ENCODE measurements at regions not wholly inside any gene's neighbourhood (a gene's known extent, or its start where the extent isn't known, plus 50 kb on each side); places are given as distances from the start of the nearest gene placed in this dataset.

DNA sequence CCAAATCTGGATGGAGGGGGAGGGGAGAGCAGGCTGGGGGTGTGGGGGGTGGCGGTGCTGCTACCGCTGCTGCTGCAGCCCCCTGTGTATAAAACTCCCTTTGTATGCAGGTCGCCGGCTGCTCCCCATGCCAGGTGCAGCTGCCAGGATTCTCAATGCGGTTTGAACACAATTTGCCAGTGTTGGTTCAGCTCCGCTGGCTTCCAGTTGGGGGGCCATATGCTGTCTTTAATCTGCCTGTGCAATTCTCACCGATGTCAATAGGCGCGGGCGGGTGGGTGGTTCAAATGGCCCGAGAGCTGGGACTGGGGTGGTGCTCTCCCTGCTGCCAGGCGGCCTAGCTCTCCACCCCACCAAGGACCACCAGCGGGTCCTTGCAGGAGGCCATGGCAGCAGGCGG lies 257.6 kb downstream of the BCOR start:
- Histone ChIP-seq H3K36me3 (ENCODE audit: control insufficient read depth in 4 of 4, insufficient read depth in 3 of 4, low read depth in 1 of 4, low read length in 3 of 4) (no peaks in the 10 kb centered on the region), H3K4me1 (ENCODE audit: control insufficient read depth in 4 of 4, insufficient read depth in 4 of 4, low read length in 3 of 4) (peaks cover 0 to 5% (median 3%) of the 10 kb centered on the region in 4 donors), H3K9me3 (ENCODE audit: control insufficient read depth in 4 of 4, low read length in 3 of 4) (no peaks in the 10 kb centered on the region), H3K27ac (ENCODE audit: low read depth in 1 of 2, low read length in 2 of 2) (no peak overlapping the region), H3K27me3 (ENCODE audit: control insufficient read depth in 4 of 4, insufficient read depth in 4 of 4, low read length in 3 of 4) (no peaks in the 10 kb centered on the region), H3K9ac (ENCODE audit: low read depth in 1 of 2, low read length in 2 of 2) (no peak overlapping the region), H3K4me3 (ENCODE audit: low read depth in 1 of 3, low read length in 3 of 3) (no peak overlapping the region)
- WGBS = 94% methylated on average over 14 of the region's 14 CpGs
- DNase-seq (ENCODE audit: low spot score) = no peak
- TF ChIP-seq EGR1 (IDR thresholded peaks at IDR 0.05; ENCODE audit: low read depth in 2 of 2) (no peak), YY1 (IDR thresholded peaks at IDR 0.05) (no peak), TAF1 (conservative IDR thresholded peaks at IDR 0.05) (no peak), RAD21 (IDR thresholded peaks at IDR 0.05) (no peak), ATF3 (IDR thresholded peaks at IDR 0.05) (no peak), CTCF (IDR thresholded peaks at IDR 0.05; ENCODE audit: low read depth, low read length, missing input control) (no peak), HNF4A (conservative IDR thresholded peaks at IDR 0.05) (no peak), FOXA1 (IDR thresholded peaks at IDR 0.05) (no peak), HNF4G (IDR thresholded peaks at IDR 0.05) (no peak), GABPA (IDR thresholded peaks at IDR 0.05 in 1 of 2, conservative IDR thresholded peaks at IDR 0.05 in 1 of 2) (no peak), JUND (IDR thresholded peaks at IDR 0.05) (no peak), REST (IDR thresholded peaks at IDR 0.05) (no peak)
- TF ChIP-seq, protein P1, sequence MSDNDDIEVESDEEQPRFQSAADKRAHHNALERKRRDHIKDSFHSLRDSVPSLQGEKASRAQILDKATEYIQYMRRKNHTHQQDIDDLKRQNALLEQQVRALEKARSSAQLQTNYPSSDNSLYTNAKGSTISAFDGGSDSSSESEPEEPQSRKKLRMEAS (IDR thresholded peaks at IDR 0.05) = no peak

DNA sequence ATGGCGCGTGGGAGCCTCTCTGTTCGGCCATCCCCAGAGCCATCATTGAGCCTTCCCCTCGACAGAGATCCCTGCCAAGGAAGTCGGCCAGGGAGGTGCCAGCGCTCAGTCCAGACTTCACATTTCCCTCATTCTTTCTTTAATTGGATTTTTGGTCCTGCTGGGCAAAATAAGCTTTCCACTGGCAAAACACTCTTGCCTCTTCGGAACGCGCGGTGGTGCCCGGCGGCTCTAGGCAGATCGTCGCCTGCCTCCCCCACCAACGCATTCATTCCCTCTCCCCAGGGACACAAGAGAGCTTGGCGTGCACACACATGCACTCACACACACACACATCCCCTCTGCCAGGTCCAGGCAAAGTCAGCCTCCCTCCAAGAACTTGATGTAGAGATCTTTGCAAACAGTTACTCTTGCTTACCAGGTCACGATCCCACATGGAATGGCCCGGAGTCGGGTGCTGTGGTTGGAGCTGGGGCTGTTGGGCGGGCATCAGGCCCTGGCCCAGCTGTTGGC lies 257.1 kb downstream of the BCOR start:
- DNase-seq (ENCODE audit: low spot score) = no peak
- Histone ChIP-seq H3K4me1 (ENCODE audit: control insufficient read depth in 4 of 4, insufficient read depth in 4 of 4, low read length in 3 of 4) (peaks cover 0 to 5% (median 3%) of the 10 kb centered on the region in 4 donors), H3K27me3 (ENCODE audit: control insufficient read depth in 4 of 4, insufficient read depth in 4 of 4, low read length in 3 of 4) (no peaks in the 10 kb centered on the region), H3K9ac (ENCODE audit: low read depth in 1 of 2, low read length in 2 of 2) (no peak overlapping the region), H3K27ac (ENCODE audit: low read depth in 1 of 2, low read length in 2 of 2) (no peak overlapping the region), H3K36me3 (ENCODE audit: control insufficient read depth in 4 of 4, insufficient read depth in 3 of 4, low read depth in 1 of 4, low read length in 3 of 4) (no peaks in the 10 kb centered on the region), H3K4me3 (ENCODE audit: low read depth in 1 of 3, low read length in 3 of 3) (no peak overlapping the region), H3K9me3 (ENCODE audit: control insufficient read depth in 4 of 4, low read length in 3 of 4) (no peaks in the 10 kb centered on the region)
- no peak for TF ChIP-seq ATF3 (IDR thresholded peaks at IDR 0.05)
- TF ChIP-seq SP1 (IDR thresholded peaks at IDR 0.05) = no peak
- TF ChIP-seq HNF4G (IDR thresholded peaks at IDR 0.05) = no peak
- TF ChIP-seq CTCF (IDR thresholded peaks at IDR 0.05; ENCODE audit: low read depth, low read length, missing input control) = no peak
- no peak for TF ChIP-seq GABPA (IDR thresholded peaks at IDR 0.05 in 1 of 2, conservative IDR thresholded peaks at IDR 0.05 in 1 of 2)
- TF ChIP-seq YY1 (IDR thresholded peaks at IDR 0.05) = no peak
- TF ChIP-seq, protein P2, sequence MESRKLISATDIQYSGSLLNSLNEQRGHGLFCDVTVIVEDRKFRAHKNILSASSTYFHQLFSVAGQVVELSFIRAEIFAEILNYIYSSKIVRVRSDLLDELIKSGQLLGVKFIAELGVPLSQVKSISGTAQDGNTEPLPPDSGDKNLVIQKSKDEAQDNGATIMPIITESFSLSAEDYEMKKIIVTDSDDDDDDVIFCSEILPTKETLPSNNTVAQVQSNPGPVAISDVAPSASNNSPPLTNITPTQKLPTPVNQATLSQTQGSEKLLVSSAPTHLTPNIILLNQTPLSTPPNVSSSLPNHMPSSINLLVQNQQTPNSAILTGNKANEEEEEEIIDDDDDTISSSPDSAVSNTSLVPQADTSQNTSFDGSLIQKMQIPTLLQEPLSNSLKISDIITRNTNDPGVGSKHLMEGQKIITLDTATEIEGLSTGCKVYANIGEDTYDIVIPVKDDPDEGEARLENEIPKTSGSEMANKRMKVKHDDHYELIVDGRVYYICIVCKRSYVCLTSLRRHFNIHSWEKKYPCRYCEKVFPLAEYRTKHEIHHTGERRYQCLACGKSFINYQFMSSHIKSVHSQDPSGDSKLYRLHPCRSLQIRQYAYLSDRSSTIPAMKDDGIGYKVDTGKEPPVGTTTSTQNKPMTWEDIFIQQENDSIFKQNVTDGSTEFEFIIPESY (IDR thresholded peaks at IDR 0.05) = no peak
- TF ChIP-seq REST (IDR thresholded peaks at IDR 0.05) = no peak
- no peak for TF ChIP-seq FOXA1 (IDR thresholded peaks at IDR 0.05)
- TF ChIP-seq HNF4A (conservative IDR thresholded peaks at IDR 0.05) = no peak
- TF ChIP-seq TAF1 (conservative IDR thresholded peaks at IDR 0.05) = no peak
- no peak for TF ChIP-seq JUND (IDR thresholded peaks at IDR 0.05)
- no peak for TF ChIP-seq RAD21 (IDR thresholded peaks at IDR 0.05)
- 93% methylated on average over 20 of the region's 20 CpGs for WGBS
